PC-3 (cell line): ENCODE measurements at regions not wholly inside any gene's neighbourhood (a gene's known extent, or its start where the extent isn't known, plus 50 kb on each side); places are given as distances from the start of the nearest gene placed in this dataset.

Experiments
- ATAC-seq: fragments of 200-7000 bp; cut with Tn5 transposase; 2 replicates; pipeline ENCODE4 v1.9.1; 2020; ENCODE audit warnings: mild to moderate bottlenecking, moderate library complexity
- BruUV-seq: library from RNA; stranded (reverse); fragments of 400-500 nt; replicated peaks from 2 replicates; lab custom pipeline; 2021; lab: Mats Ljungman, UMichigan
- CTCF ChIA-PET: fragments of 300-600 bp; sonication (Branson Sonifier 250); formaldehyde crosslinking; loops from one replicate; lab custom pipeline; 2022; ENCODE audit warnings: antibody characterized with exemption; lab: Charles Lee
- POLR2A ChIA-PET: fragments of 300-600 bp; sonication (Branson Sonifier 250); formaldehyde crosslinking; loops from one replicate; lab custom pipeline; 2022; ENCODE audit warnings: antibody characterized with exemption; ENCODE audit not compliant: unreplicated experiment; lab: Charles Lee
- DNase-seq: peaks from one replicate; pipeline ENCODE4 v3.0.0-alpha.2; 2015
- H2AFZ ChIP-seq: fragments of 300-600 bp; sonication (generic); 2 replicates; pipeline ENCODE4 v1.6.0; 2016; ENCODE audit warnings: antibody characterized with exemption, low read length
- H3F3A ChIP-seq: fragments of 300-600 bp; sonication (generic); one replicate; pipeline ENCODE4 v1.6.0; 2017; ENCODE audit warnings: antibody characterized with exemption, low read length, control low read depth, mild to moderate bottlenecking; ENCODE audit not compliant: unreplicated experiment
- H3K27ac ChIP-seq: fragments of 300-600 bp; sonication (generic); 2 replicates; pipeline ENCODE4 v1.5.1; 2016; ENCODE audit warnings: mild to moderate bottlenecking, low read length
- H3K27me3 ChIP-seq: fragments of 300-600 bp; sonication (generic); 2 replicates; pipeline ENCODE4 v1.6.1; 2016; ENCODE audit warnings: low read length, mixed read lengths
- H3K36me3 ChIP-seq: fragments of 300-600 bp; sonication (generic); 2 replicates; pipeline ENCODE4 v1.6.1; 2016; ENCODE audit warnings: low read depth, mixed run types, low read length, mixed read lengths
- H3K4me1 ChIP-seq: fragments of 300-600 bp; sonication (generic); 2 replicates; pipeline ENCODE4 v1.5.1; 2016; ENCODE audit warnings: low read length; ENCODE audit not compliant: insufficient read depth
- H3K4me2 ChIP-seq: fragments of 300-600 bp; sonication (generic); 2 replicates; pipeline ENCODE4 v1.6.0; 2016; ENCODE audit warnings: low read length
- H3K4me3 ChIP-seq: fragments of 300-600 bp; sonication (generic); 2 replicates; pipeline ENCODE4 v1.5.1; 2016; ENCODE audit warnings: mild to moderate bottlenecking, low read length, mixed read lengths
- H3K79me2 ChIP-seq: fragments of 300-600 bp; sonication (generic); 2 replicates; pipeline ENCODE4 v1.6.1; 2017; ENCODE audit warnings: low read length, mixed read lengths
- H3K9ac ChIP-seq: fragments of 300-600 bp; sonication (generic); 2 replicates; pipeline ENCODE4 v1.6.0; 2016; ENCODE audit warnings: mild to moderate bottlenecking, low read length
- H3K9me2 ChIP-seq: fragments of 300-600 bp; sonication (generic); replicated peaks from 2 replicates; pipeline ENCODE4 v1.6.1; 2016; ENCODE audit warnings: mixed run types, low read length, mixed read lengths
- H3K9me3 ChIP-seq: fragments of 300-600 bp; sonication (generic); 2 replicates; pipeline ENCODE4 v1.6.1; 2016; ENCODE audit warnings: low read length, mixed read lengths
- H4K20me1 ChIP-seq: fragments of 300-600 bp; sonication (generic); 2 replicates; pipeline ENCODE4 v1.6.1; 2016; ENCODE audit warnings: low read length, mixed read lengths
- EZH2 ChIP-seq: fragments of 300-600 bp; sonication (generic); IDR thresholded peaks from one replicate; pipeline ENCODE4 v1.6.1; 2017; ENCODE audit warnings: antibody characterized with exemption, mild to moderate bottlenecking, low read length; ENCODE audit not compliant: unreplicated experiment
- EZH2phosphoT487 ChIP-seq: fragments of 300-600 bp; sonication (generic); IDR thresholded peaks from 2 replicates; pipeline ENCODE4 v1.6.1; 2018; ENCODE audit warnings: mild to moderate bottlenecking, antibody characterized with exemption, low read length, borderline replicate concordance
- intact Hi-C: fragments of 100-400 bp; cut with micrococcal nuclease; formaldehyde crosslinking; loops from 2 replicates; pipeline ENCODE4 v1.9.0; 2023
- TF ChIP-seq, protein P1 (sequence below): fragments of 300-600 bp; sonication (generic); conservative IDR thresholded peaks from 2 replicates; pipeline ENCODE4 v1.5.1; 2017; ENCODE audit warnings: antibody characterized with exemption, low read depth, mild to moderate bottlenecking, low read length

DNA sequence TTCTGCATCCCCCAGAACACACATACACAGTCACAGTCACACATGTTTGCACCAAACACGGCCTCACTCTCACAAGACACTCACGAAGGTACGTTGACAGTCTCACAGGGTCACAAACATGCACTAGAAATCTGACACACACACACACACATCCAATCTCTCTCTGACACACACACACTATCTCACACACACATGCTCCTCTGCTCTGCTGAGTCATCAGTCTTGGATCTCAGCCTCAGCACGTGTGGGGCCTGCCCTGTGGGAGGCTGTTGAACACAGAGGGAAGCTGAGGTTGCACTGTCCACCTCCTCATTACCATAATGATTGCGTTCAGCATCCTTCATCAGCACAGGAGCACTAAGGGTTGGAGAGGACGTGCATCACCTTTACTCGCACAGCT, 188.8 kb downstream of the MTRR start:
- Histone ChIP-seq H3K27ac (no peak overlapping the region), H3K9ac (no peak overlapping the region), H3K4me2 (no peak overlapping the region), H4K20me1 (no peaks in the 10 kb centered on the region), H3K4me3 (no peak overlapping the region), H2AFZ (no peak overlapping the region), H3K9me2 (no peaks in the 10 kb centered on the region), H3K79me2 (no peaks in the 10 kb centered on the region), H3K9me3 (no peaks in the 10 kb centered on the region), H3K4me1 (no peaks in the 10 kb centered on the region), H3K36me3 (no peaks in the 10 kb centered on the region), H3F3A (no peaks in the 10 kb centered on the region), H3K27me3 (peaks cover 100% of the 10 kb centered on the region)
- ChIA-PET POLR2A (no interaction called here), CTCF (no interaction called here)
- DNase-seq = peak; percentile 25
- no peak for TF ChIP-seq EZH2phosphoT487
- TF ChIP-seq, protein P1, sequence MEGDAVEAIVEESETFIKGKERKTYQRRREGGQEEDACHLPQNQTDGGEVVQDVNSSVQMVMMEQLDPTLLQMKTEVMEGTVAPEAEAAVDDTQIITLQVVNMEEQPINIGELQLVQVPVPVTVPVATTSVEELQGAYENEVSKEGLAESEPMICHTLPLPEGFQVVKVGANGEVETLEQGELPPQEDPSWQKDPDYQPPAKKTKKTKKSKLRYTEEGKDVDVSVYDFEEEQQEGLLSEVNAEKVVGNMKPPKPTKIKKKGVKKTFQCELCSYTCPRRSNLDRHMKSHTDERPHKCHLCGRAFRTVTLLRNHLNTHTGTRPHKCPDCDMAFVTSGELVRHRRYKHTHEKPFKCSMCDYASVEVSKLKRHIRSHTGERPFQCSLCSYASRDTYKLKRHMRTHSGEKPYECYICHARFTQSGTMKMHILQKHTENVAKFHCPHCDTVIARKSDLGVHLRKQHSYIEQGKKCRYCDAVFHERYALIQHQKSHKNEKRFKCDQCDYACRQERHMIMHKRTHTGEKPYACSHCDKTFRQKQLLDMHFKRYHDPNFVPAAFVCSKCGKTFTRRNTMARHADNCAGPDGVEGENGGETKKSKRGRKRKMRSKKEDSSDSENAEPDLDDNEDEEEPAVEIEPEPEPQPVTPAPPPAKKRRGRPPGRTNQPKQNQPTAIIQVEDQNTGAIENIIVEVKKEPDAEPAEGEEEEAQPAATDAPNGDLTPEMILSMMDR = no peak
- TF ChIP-seq EZH2 = no peak
- no peak for ATAC-seq
- no TSS peak for BruUV-seq
- intact Hi-C loops = no loop called here

DNA sequence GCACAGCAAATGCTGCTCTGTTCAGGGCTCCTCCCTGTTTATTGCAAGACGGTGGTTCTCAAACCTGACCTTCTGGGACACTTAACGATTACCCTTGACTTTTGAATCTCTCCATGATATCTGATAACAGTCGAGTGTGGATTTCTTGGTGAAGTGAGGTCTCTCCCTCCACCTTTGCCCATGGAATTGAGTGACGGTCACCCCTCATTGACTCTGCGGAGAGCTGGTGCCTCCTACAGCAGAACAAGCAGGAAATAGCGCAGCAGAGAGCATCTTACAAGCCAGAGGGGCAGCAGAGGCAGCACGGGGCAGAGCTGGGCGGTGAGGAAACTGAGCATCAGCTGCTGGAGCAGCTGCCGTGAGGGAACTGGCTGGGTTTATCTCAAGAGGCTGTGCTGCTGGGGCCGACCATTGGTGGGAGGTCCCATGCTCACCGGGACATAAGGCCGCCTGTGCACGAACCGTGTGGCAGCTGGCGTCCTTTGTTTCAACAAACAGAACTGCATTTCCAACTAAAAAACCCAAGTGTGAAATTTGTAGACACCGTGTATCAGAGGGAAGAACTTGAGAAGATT, 189.8 kb downstream of the MTRR start:
- intact Hi-C loops = no loop called here
- no peak for ATAC-seq
- Histone ChIP-seq H3K36me3 (no peaks in the 10 kb centered on the region), H4K20me1 (no peaks in the 10 kb centered on the region), H3K9ac (no peak overlapping the region), H3K27me3 (peaks cover 100% of the 10 kb centered on the region), H2AFZ (no peak overlapping the region), H3K4me1 (no peaks in the 10 kb centered on the region), H3K9me3 (no peaks in the 10 kb centered on the region), H3K4me2 (no peak overlapping the region), H3K4me3 (no peak overlapping the region), H3K27ac (no peak overlapping the region), H3K9me2 (no peaks in the 10 kb centered on the region), H3F3A (no peaks in the 10 kb centered on the region), H3K79me2 (no peaks in the 10 kb centered on the region)
- DNase-seq = no peak
- POLR2A ChIA-PET = interaction anchor here (0.5 kb wide), 1 partner anchor 1174 kb away, joined by 3 read pairs; no protein-coding TSS in a partner anchor
- no TSS peak for BruUV-seq
- TF ChIP-seq, protein P1 = no peak
- TF ChIP-seq EZH2 = no peak
- no peak for TF ChIP-seq EZH2phosphoT487
- CTCF ChIA-PET = no interaction called here

DNA sequence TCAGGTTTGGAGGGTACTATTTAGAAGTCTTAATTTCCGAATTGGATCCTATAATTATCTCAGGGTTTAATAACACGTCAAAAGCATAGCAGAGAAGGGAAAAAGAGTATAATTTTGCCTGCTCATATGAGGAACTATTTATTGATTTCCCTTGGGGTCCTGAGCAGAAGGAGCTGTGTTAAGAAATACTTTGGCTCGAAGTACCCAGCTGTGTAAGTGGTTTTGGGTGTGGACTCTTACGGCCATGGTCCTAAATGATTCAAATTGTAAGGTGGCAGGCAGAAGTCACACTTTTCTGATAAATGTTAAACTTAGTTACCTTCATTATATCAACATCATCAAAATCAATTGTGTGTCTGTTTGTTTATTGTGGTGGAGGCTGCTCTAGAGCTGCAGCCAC, 190.4 kb downstream of the MTRR start:
- no peaks in the 10 kb centered on the region for H3K9me3 ChIP-seq

More for the DNA sequence above, 190.4 kb downstream of the MTRR start:
- no peaks in the 10 kb centered on the region for H3K36me3 ChIP-seq
- H3K9ac ChIP-seq = no peak overlapping the region
- peaks cover 100% of the 10 kb centered on the region for H3K27me3 ChIP-seq
- no peaks in the 10 kb centered on the region for H3K9me2 ChIP-seq
- no peak overlapping the region for H3K4me2 ChIP-seq
- no peaks in the 10 kb centered on the region for H3K4me1 ChIP-seq
- H2AFZ ChIP-seq = no peak overlapping the region
- TF ChIP-seq, protein P1 = no peak
- TF ChIP-seq EZH2phosphoT487 (no peak), EZH2 (no peak)
- no peak overlapping the region for H3K27ac ChIP-seq
- no TSS peak for BruUV-seq
- H4K20me1 ChIP-seq = no peaks in the 10 kb centered on the region
- ATAC-seq = no peak
- H3K4me3 ChIP-seq = no peak overlapping the region
- DNase-seq = no peak
- H3K79me2 ChIP-seq = no peaks in the 10 kb centered on the region
- intact Hi-C loops = no loop called here
- no peaks in the 10 kb centered on the region for H3F3A ChIP-seq
- POLR2A ChIA-PET = interaction anchor here (0.5 kb wide), 1 partner anchor 1174 kb away, joined by 3 read pairs; no protein-coding TSS in a partner anchor
- CTCF ChIA-PET = no interaction called here
